ENCODE measurements at regions not wholly inside any gene's neighbourhood (a gene's known extent, or its start where the extent isn't known, plus 50 kb on each side); places are given as distances from the start of the nearest gene placed in this dataset.

GRCh38 chr14:95426116-95426475 is 90.4 kb downstream of the SYNE3 start:
- no peaks in the 10 kb centered on the region for H3K9me3 ChIP-seq (ENCODE audit: control insufficient read depth in 1 of 2, insufficient read depth in 1 of 2, low read depth in 1 of 2, low read length in 2 of 2)
- no peak overlapping the region for H3K4me2 ChIP-seq (ENCODE audit: low read length)
- TF ChIP-seq CEBPB (IDR thresholded peaks at IDR 0.05; ENCODE audit: low read depth): no peak
- no peak for TF ChIP-seq ZFX (IDR thresholded peaks at IDR 0.05)
- no peak for TF ChIP-seq REST (IDR thresholded peaks at IDR 0.05; ENCODE audit: low read depth)
- no peak for TF ChIP-seq SP1 (IDR thresholded peaks at IDR 0.05; ENCODE audit: low read depth)
- H3K27ac ChIP-seq (ENCODE audit: low read depth, low read length): no peak overlapping the region
- intact Hi-C loops (cut with micrococcal nuclease): loop anchor here (5.0 to 10.0 kb wide), 2 partner anchors 349 to 566 kb away; no protein-coding TSS in a partner anchor
- no TSS peak for BruUV-seq (replicated peaks)
- no peaks in the 10 kb centered on the region for H3K9me2 ChIP-seq (ENCODE audit: insufficient read depth)
- DNase-seq (ENCODE audit: low read depth, low spot score) (no peak), ATAC-seq (no peak)
- no peak overlapping the region for H3K9ac ChIP-seq (ENCODE audit: low read length)
- H2AFZ ChIP-seq (ENCODE audit: low read depth, low read length, poor library complexity, severe bottlenecking): no peak overlapping the region
- no peak overlapping the region for H3K4me3 ChIP-seq (replicated peaks in 1 of 2; ENCODE audit: low read depth in 1 of 2, low read length in 2 of 2)
- ChIA-PET CTCF (no interaction called here), POLR2A (no interaction called here), RAD21 (ENCODE audit: low non-redundant PET in 1 of 2, low total read pairs in 2 of 2, uncharacterized antibody in 2 of 2, unreplicated experiment in 2 of 2) (no interaction called here)
- no peaks in the 10 kb centered on the region for H3K36me3 ChIP-seq (ENCODE audit: control insufficient read depth in 1 of 2, insufficient read depth in 2 of 2, low read length in 2 of 2)
- H3K4me1 ChIP-seq (ENCODE audit: control insufficient read depth in 1 of 2, insufficient read depth in 2 of 2, low read length in 2 of 2): peaks cover 0 to 11% of the 10 kb centered on the region in 2 experiments; a peak in 2 of 4 replicates
- no peaks in the 10 kb centered on the region for H3K79me2 ChIP-seq (ENCODE audit: insufficient read depth, low read length)
- no peaks in the 10 kb centered on the region for H4K20me1 ChIP-seq (ENCODE audit: insufficient read depth)
- no peaks in the 10 kb centered on the region for H3K27me3 ChIP-seq (ENCODE audit: insufficient read depth, low read length)

- no peak overlapping the region for H3K4me3 ChIP-seq (replicated peaks in 1 of 2; ENCODE audit: low read depth in 1 of 2, low read length in 2 of 2)
- ATAC-seq: no peak
- no peak overlapping the region for H2AFZ ChIP-seq (ENCODE audit: low read depth, low read length, poor library complexity, severe bottlenecking)
- no peak for TF ChIP-seq RAD21 (IDR thresholded peaks at IDR 0.05; ENCODE audit: low read depth)
- no peak for TF ChIP-seq ELF1 (IDR thresholded peaks at IDR 0.05; ENCODE audit: borderline replicate concordance, low read depth)
- TF ChIP-seq ATF3 (IDR thresholded peaks at IDR 0.05): no peak
- DNase-seq (ENCODE audit: low read depth, low spot score): no peak
- H3K27me3 ChIP-seq (ENCODE audit: insufficient read depth, low read length): no peaks in the 10 kb centered on the region
- H3K79me2 ChIP-seq (ENCODE audit: insufficient read depth, low read length): no peaks in the 10 kb centered on the region
- no peaks in the 10 kb centered on the region for H3K36me3 ChIP-seq (ENCODE audit: control insufficient read depth in 1 of 2, insufficient read depth in 2 of 2, low read length in 2 of 2)
- POLR2A ChIA-PET: no interaction called here
- peaks cover 0 to 11% of the 10 kb centered on the region in 2 experiments; a peak in 2 of 4 replicates for H3K4me1 ChIP-seq (ENCODE audit: control insufficient read depth in 1 of 2, insufficient read depth in 2 of 2, low read length in 2 of 2)
- H3K9me3 ChIP-seq (ENCODE audit: control insufficient read depth in 1 of 2, insufficient read depth in 1 of 2, low read depth in 1 of 2, low read length in 2 of 2): no peaks in the 10 kb centered on the region
- intact Hi-C loops (cut with micrococcal nuclease): loop anchor here (5.0 to 10.0 kb wide), 2 partner anchors 349 to 567 kb away; no protein-coding TSS in a partner anchor
- no peak overlapping the region for H3K4me2 ChIP-seq (ENCODE audit: low read length)
- no peak overlapping the region for H3K9ac ChIP-seq (ENCODE audit: low read length)
- RAD21 ChIA-PET (ENCODE audit: low non-redundant PET in 1 of 2, low total read pairs in 2 of 2, uncharacterized antibody in 2 of 2, unreplicated experiment in 2 of 2): no interaction called here
- CTCF ChIA-PET: no interaction called here
- no TSS peak for BruUV-seq (replicated peaks)
- no peaks in the 10 kb centered on the region for H4K20me1 ChIP-seq (ENCODE audit: insufficient read depth)
- no peak overlapping the region for H3K27ac ChIP-seq (ENCODE audit: low read depth, low read length)
- no peaks in the 10 kb centered on the region for H3K9me2 ChIP-seq (ENCODE audit: insufficient read depth)
Observed at GRCh38 chr14:95425369-95426115, 90.9 kb downstream of the SYNE3 start.

Data from HCT116 (cell line).